Vagina (tissue), 2 donors: ENCODE measurements at regions not wholly inside any gene's neighbourhood (a gene's known extent, or its start where the extent isn't known, plus 50 kb on each side); places are given as distances from the start of the nearest gene placed in this dataset.
"Not testable (repeated sequence)": the region's sequence is repeated elsewhere in the genome, so short reads cannot be mapped to it uniquely, and the experiment has no call there.

Experiments used
- DNase-seq, 2 donors: peaks; one replicate each; pipeline ENCODE4 v3.0.0-alpha.2; 2017; ENCODE audit errors: extremely low spot score in 2 of 2
- H3K27ac ChIP-seq: fragments of 200-600 bp; sonication (generic); one replicate; pipeline ENCODE4 v1.5.1; 2019
- H3K27me3 ChIP-seq: fragments of 200-600 bp; sonication (generic); one replicate; pipeline ENCODE4 v1.5.1; 2019
- H3K36me3 ChIP-seq, 2 donors: fragments of 200-600 bp; sonication (generic); one replicate each; pipeline ENCODE4 v1.5.1; 2017 to 2019
- H3K4me1 ChIP-seq: fragments of 200-600 bp; sonication (generic); one replicate; pipeline ENCODE4 v1.5.1; 2019
- H3K4me3 ChIP-seq, 2 donors: fragments of 200-600 bp; sonication (generic); 1 replicate in 1 of 2; 2 replicates in 1 of 2; pipeline ENCODE4 v1.5.1; 2016 to 2019
- H3K9me3 ChIP-seq: fragments of 200-600 bp; sonication (generic); one replicate; pipeline ENCODE4 v1.5.1; 2019
- CTCF ChIP-seq, 3 experiments: fragments of 450-650 bp in 2 of 3; fragments of 200-600 bp in 1 of 3; sonication (generic) in 1 of 3; IDR thresholded peaks; one replicate each; pipeline ENCODE4 v1.5.1; 2017 to 2019; ENCODE audit warnings: antibody characterized with exemption in 3 of 3, mild to moderate bottlenecking in 2 of 3, moderate library complexity in 2 of 3
- POLR2A ChIP-seq, 2 donors: fragments of 450-650 bp; IDR thresholded peaks; one replicate each; pipeline ENCODE4 v1.6.1; 2017; ENCODE audit warnings: antibody characterized with exemption in 2 of 2, mild to moderate bottlenecking in 2 of 2, moderate library complexity in 2 of 2
- POLR2AphosphoS5 ChIP-seq, 2 donors: sonication (generic); formaldehyde crosslinking; IDR thresholded peaks; one replicate each; pipeline ENCODE4 v1.9.0; 2017; ENCODE audit warnings: antibody characterized with exemption in 2 of 2, mild to moderate bottlenecking in 2 of 2, low read depth in 1 of 2; ENCODE audit not compliant: insufficient read depth in 1 of 2
- intact Hi-C: fragments of 100-400 bp; cut with DNase I; formaldehyde crosslinking; loops from one replicate; pipeline ENCODE4 v1.15.1; 2023

- DNase-seq: no peak
- Histone ChIP-seq H3K4me1 (no peaks in the 10 kb centered on the region), H3K36me3 (no peaks in the 10 kb centered on the region), H3K27ac (no peak overlapping the region), H3K4me3 (peak overlapping the region in 1 of 2 donors; percentile 15), H3K27me3 (no peaks in the 10 kb centered on the region), H3K9me3 (no peaks in the 10 kb centered on the region)
- TF ChIP-seq CTCF (IDR thresholded peaks at IDR 0.05) (no peak), POLR2AphosphoS5 (IDR thresholded peaks at IDR 0.05; ENCODE audit: insufficient read depth in 1 of 2, low read depth in 1 of 2) (no peak), POLR2A (IDR thresholded peaks at IDR 0.05) (no peak)
- intact Hi-C loops: no loop called here
Observed at GRCh38 chr1:95889400-95889799, 655.4 kb downstream of the RWDD3 start.

- Histone ChIP-seq H3K27me3 (no peaks in the 10 kb centered on the region), H3K4me1 (no peaks in the 10 kb centered on the region), H3K27ac (no peak overlapping the region), H3K36me3 (no peaks in the 10 kb centered on the region), H3K4me3 (no peak overlapping the region), H3K9me3 (no peaks in the 10 kb centered on the region)
- intact Hi-C loops: no loop called here
- TF ChIP-seq POLR2A (IDR thresholded peaks at IDR 0.05) (no peak), POLR2AphosphoS5 (IDR thresholded peaks at IDR 0.05; ENCODE audit: insufficient read depth in 1 of 2, low read depth in 1 of 2) (no peak), CTCF (IDR thresholded peaks at IDR 0.05) (no peak)
- no peak for DNase-seq
Observed at GRCh38 chr1:95893921-95894320, 659.9 kb downstream of the RWDD3 start.

GRCh38 chr1:95903060-95903459, 669.0 kb downstream of the RWDD3 start:
- no peak for TF ChIP-seq CTCF (IDR thresholded peaks at IDR 0.05)
- no peak for TF ChIP-seq POLR2AphosphoS5 (IDR thresholded peaks at IDR 0.05; ENCODE audit: insufficient read depth in 1 of 2, low read depth in 1 of 2)
- TF ChIP-seq POLR2A (IDR thresholded peaks at IDR 0.05): no peak
- H3K4me3 ChIP-seq: no peak overlapping the region
- H3K9me3 ChIP-seq: no peaks in the 10 kb centered on the region
- intact Hi-C loops: no loop called here
- H3K4me1 ChIP-seq: no peaks in the 10 kb centered on the region
- no peak for DNase-seq
- no peaks in the 10 kb centered on the region for H3K27me3 ChIP-seq
- no peaks in the 10 kb centered on the region for H3K36me3 ChIP-seq
- H3K27ac ChIP-seq: no peak overlapping the region

- intact Hi-C loops: no loop called here
- Histone ChIP-seq H3K4me1 (no peaks in the 10 kb centered on the region), H3K4me3 (no peak overlapping the region), H3K27me3 (no peaks in the 10 kb centered on the region), H3K27ac (no peak overlapping the region), H3K9me3 (no peaks in the 10 kb centered on the region), H3K36me3 (no peaks in the 10 kb centered on the region)
- no peak for TF ChIP-seq CTCF (IDR thresholded peaks at IDR 0.05)
- TF ChIP-seq POLR2AphosphoS5 (IDR thresholded peaks at IDR 0.05; ENCODE audit: insufficient read depth in 1 of 2, low read depth in 1 of 2): no peak
- TF ChIP-seq POLR2A (IDR thresholded peaks at IDR 0.05): no peak
- DNase-seq: no peak
Observed at GRCh38 chr1:95905818-95906395, 671.9 kb downstream of the RWDD3 start.

GRCh38 chr1:95911739-95912138, 677.7 kb downstream of the RWDD3 start:
- intact Hi-C loops, H3K27me3 ChIP-seq, H3K36me3 ChIP-seq: not testable (repeated sequence)

More at GRCh38 chr1:95911739-95912138, 677.7 kb downstream of the RWDD3 start:
- not testable (repeated sequence) for H3K27ac ChIP-seq, H3K4me1 ChIP-seq, DNase-seq, H3K9me3 ChIP-seq, H3K4me3 ChIP-seq
